Neural crest cell (in vitro differentiated cells): ENCODE measurements at regions not wholly inside any gene's neighbourhood (a gene's known extent, or its start where the extent isn't known, plus 50 kb on each side); places are given as distances from the start of the nearest gene placed in this dataset.

Source experiments
- DNase-seq: peaks from one replicate; pipeline ENCODE4 v3.0.0; 2021; ENCODE audit warnings: low read depth, mixed read lengths, low spot score
- H3K27ac Mint-ChIP-seq: one replicate; pipeline ENCODE4 v1.8.0; 2021; ENCODE audit warnings: mild to moderate bottlenecking, mixed read lengths; ENCODE audit not compliant: unreplicated experiment
- H3K27me3 Mint-ChIP-seq: 2 replicates; pipeline ENCODE4 v1.8.0; 2021; ENCODE audit warnings: low read depth, mild to moderate bottlenecking, mixed read lengths
- H3K36me3 Mint-ChIP-seq: 2 replicates; pipeline ENCODE4 v1.8.0; 2021; ENCODE audit warnings: low read depth, mild to moderate bottlenecking, mixed read lengths
- H3K4me1 Mint-ChIP-seq: 2 replicates; pipeline ENCODE4 v1.8.0; 2021; ENCODE audit warnings: mixed read lengths
- H3K4me3 Mint-ChIP-seq: one replicate; pipeline ENCODE4 v1.8.0; 2021; ENCODE audit warnings: mild to moderate bottlenecking, mixed read lengths
- H3K9me3 Mint-ChIP-seq: 2 replicates; pipeline ENCODE4 v1.8.0; 2021; ENCODE audit warnings: mixed read lengths
- CTCF ChIP-seq: fragments of 200-600 bp; sonication (generic); conservative IDR thresholded peaks from 2 replicates; pipeline ENCODE4 v1.5.0; 2021; ENCODE audit warnings: antibody characterized with exemption, mild to moderate bottlenecking

- H3K4me1 Mint-ChIP-seq = no peaks in the 10 kb centered on the region
- H3K36me3 Mint-ChIP-seq = no peaks in the 10 kb centered on the region
- no peaks in the 10 kb centered on the region for H3K27me3 Mint-ChIP-seq
- H3K9me3 Mint-ChIP-seq = no peaks in the 10 kb centered on the region
- H3K4me3 Mint-ChIP-seq = no peak overlapping the region
- no peak overlapping the region for H3K27ac Mint-ChIP-seq
- no peak for DNase-seq
- TF ChIP-seq CTCF = no peak
Measured at GRCh38 chr5:33282696-33283095, 158.1 kb upstream of the TARS1 start.

DNA sequence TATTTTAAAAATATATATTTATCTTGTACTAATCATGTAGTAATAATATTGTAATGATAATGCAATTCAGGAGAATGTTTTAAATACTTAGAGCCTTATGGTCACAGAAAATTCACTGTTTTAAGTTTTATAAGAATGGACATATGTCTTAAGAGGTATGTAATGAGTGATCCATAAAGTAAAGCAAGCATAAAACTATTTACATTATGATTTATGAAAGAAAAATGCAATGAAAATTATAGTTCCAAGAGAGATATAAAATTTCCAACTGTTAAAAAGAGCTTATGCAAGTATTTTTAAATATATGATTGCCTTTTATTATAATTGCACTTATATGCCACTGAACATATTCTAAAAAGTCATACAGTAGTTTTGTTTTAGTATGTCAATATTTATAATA, 157.5 kb upstream of the TARS1 start:
- H3K9me3 Mint-ChIP-seq = no peaks in the 10 kb centered on the region
- no peaks in the 10 kb centered on the region for H3K27me3 Mint-ChIP-seq
- H3K27ac Mint-ChIP-seq = no peak overlapping the region
- DNase-seq = no peak
- H3K4me3 Mint-ChIP-seq = no peak overlapping the region
- no peaks in the 10 kb centered on the region for H3K4me1 Mint-ChIP-seq
- H3K36me3 Mint-ChIP-seq = no peaks in the 10 kb centered on the region
- TF ChIP-seq CTCF = no peak

DNA sequence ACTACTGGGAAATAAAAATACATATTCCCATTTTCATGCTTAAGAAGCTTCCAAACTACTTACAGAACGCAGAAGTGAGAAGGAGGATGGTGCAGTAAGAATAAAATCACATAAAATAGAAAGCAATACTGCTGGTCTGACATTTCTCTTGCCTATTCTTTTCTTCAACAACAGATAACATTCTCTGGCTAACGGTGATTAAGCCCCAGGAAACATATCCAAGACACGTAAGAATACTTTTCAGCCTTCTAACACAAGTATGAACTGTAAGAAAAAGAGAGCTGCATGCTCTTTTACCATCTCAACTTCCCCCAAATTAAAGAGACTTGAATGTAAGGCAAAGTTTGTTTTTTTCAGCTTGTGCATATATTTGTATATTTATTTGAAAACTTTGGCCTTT, 156.1 kb upstream of the TARS1 start:
- no peaks in the 10 kb centered on the region for H3K36me3 Mint-ChIP-seq
- H3K27ac Mint-ChIP-seq = no peak overlapping the region
- H3K4me1 Mint-ChIP-seq = no peaks in the 10 kb centered on the region
- no peaks in the 10 kb centered on the region for H3K9me3 Mint-ChIP-seq
- no peaks in the 10 kb centered on the region for H3K27me3 Mint-ChIP-seq
- TF ChIP-seq CTCF = no peak
- no peak for DNase-seq
- H3K4me3 Mint-ChIP-seq = no peak overlapping the region

DNA sequence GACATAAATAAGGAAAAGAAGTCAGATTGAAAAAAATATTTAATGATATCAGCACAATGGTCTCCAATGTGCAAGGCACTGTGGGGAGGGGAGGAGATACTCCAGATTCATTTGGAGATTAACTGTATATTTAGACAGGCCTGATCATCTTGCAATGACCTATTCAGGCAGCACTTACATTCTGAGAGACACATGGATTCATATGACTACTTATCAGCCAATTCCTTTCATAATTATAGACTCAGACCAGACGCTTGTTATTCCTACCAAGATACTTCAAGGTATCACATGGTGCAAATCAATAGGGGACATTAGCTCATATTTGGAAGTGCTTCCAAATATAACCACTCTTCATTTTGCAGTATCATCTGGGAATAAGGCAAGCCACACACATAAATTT, 153.5 kb upstream of the TARS1 start:
- H3K4me3 Mint-ChIP-seq = no peak overlapping the region
- no peaks in the 10 kb centered on the region for H3K9me3 Mint-ChIP-seq
- H3K36me3 Mint-ChIP-seq = no peaks in the 10 kb centered on the region
- TF ChIP-seq CTCF = no peak
- H3K27ac Mint-ChIP-seq = no peak overlapping the region
- H3K27me3 Mint-ChIP-seq = no peaks in the 10 kb centered on the region
- no peak for DNase-seq
- H3K4me1 Mint-ChIP-seq = no peaks in the 10 kb centered on the region

DNA sequence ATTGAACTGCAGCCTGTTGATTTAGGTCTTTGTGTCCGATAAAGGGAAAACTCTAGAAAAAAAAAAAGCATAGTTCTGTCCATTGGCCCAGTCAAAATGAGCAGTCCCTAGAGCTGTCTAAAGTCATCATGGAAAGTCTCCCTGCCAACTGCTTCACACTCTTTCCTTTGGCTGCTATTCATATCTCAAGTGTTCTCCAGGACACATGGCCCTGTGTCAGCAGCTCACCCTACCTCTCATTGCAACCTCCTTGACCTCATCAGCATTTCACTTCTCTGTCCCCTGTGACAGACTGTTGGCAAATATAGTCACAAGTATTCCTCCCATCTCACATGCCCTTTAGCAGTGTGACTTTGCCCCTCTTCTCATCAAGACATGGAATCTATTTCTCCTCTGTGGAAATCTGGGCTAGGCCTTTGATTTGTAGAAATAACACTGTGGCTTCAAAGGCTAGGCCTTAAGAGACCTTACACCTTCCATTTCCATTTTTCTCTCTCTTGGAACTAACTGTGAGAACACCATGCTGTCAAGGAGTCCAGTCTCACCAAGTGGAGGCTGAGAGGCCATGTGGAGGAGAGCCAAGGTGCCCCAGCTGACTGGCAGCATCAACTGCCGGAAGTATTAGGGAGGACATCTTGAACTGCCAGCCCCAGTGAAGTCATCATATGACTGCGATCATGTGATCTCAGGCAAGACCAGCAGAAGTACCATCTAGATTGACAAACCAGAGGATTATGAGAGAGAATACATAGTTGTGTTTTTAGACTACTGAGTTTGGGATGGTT, 149.4 kb upstream of the TARS1 start:
- Mint-ChIP-seq H3K27me3 (no peaks in the 10 kb centered on the region), H3K27ac (no peak overlapping the region), H3K4me3 (no peak overlapping the region), H3K4me1 (peaks cover 2% of the 10 kb centered on the region), H3K36me3 (no peaks in the 10 kb centered on the region), H3K9me3 (no peaks in the 10 kb centered on the region)
- no peak for DNase-seq
- no peak for TF ChIP-seq CTCF
